HG03354 (cell line): ENCODE measurements at regions not wholly inside any gene's neighbourhood (a gene's known extent, or its start where the extent isn't known, plus 50 kb on each side); places are given as distances from the start of the nearest gene placed in this dataset.

Source experiments
- ATAC-seq: cut with Tn5 transposase; IDR thresholded peaks from one replicate; pipeline ENCODE4 v1.9.1; 2021; ENCODE audit warnings: mild to moderate bottlenecking; ENCODE audit not compliant: unreplicated experiment, poor library complexity, severe bottlenecking

GRCh38 chr2:42108852-42109251, 60.3 kb upstream of the EML4 start:
- no peak for ATAC-seq

GRCh38 chr2:42109959-42110640, 59.1 kb upstream of the EML4 start:
- ATAC-seq: no peak

GRCh38 chr2:42110641-42111322, 58.4 kb upstream of the EML4 start:
- no peak for ATAC-seq

- no peak for ATAC-seq
Observed at GRCh38 chr2:42112418-42112817, 56.7 kb upstream of the EML4 start.

- ATAC-seq: no peak
Observed at GRCh38 chr2:42113452-42113851, 55.7 kb upstream of the EML4 start.

- no peak for ATAC-seq
Observed at GRCh38 chr2:42114091-42114490, 55.1 kb upstream of the EML4 start.

- no peak for ATAC-seq
Observed at GRCh38 chr2:42115588-42115987, 53.6 kb upstream of the EML4 start.

- no peak for ATAC-seq
Observed at GRCh38 chr2:42116195-42117181, 52.7 kb upstream of the EML4 start.

- no peak for ATAC-seq
Observed at GRCh38 chr2:42117182-42117579, 52.0 kb upstream of the EML4 start.

GRCh38 chr2:42117923-42118753, 51.0 kb upstream of the EML4 start:
- peak; percentile 82 for ATAC-seq

- ATAC-seq: no peak
Observed at GRCh38 chr2:42118754-42119569, 50.2 kb upstream of the EML4 start.
